ENCODE measurements at regions not wholly inside any gene's neighbourhood (a gene's known extent, or its start where the extent isn't known, plus 50 kb on each side); places are given as distances from the start of the nearest gene placed in this dataset.

GRCh38 chr6:81613606-81614005 is 138.9 kb downstream of the TENT5A start:
- Histone ChIP-seq H3K4me1 (ENCODE audit: control insufficient read depth, insufficient read depth, low read length) (peaks cover 6% of the 10 kb centered on the region), H3K9me3 (ENCODE audit: control insufficient read depth, insufficient read depth, low read depth, low read length) (no peaks in the 10 kb centered on the region), H3K4me3 (ENCODE audit: low read depth, low read length) (no peak overlapping the region), H3K36me3 (ENCODE audit: control insufficient read depth in 2 of 2, insufficient read depth in 1 of 2, low read length in 2 of 2) (no peaks in the 10 kb centered on the region), H3K27ac (ENCODE audit: extremely low read depth, low read depth, low read length) (no peak overlapping the region)
- CTCF ChIA-PET: no interaction called here
- POLR2A ChIA-PET: interaction anchor here (0.7 to 1.8 kb wide), 2 partner anchors 139 to 1021 kb away, joined by 3 to 4 read pairs; partner anchors contain the start of gene TENT5A
- TF ChIP-seq ZNF302 (tag by site-specific recombination; IDR thresholded peaks at IDR 0.05; ENCODE audit: low read depth) (no peak), PRDM1 (tag by site-specific recombination; IDR thresholded peaks at IDR 0.05) (no peak)

- Histone ChIP-seq H3K4me3 (ENCODE audit: low read depth, low read length) (no peak overlapping the region), H3K36me3 (ENCODE audit: control insufficient read depth in 2 of 2, insufficient read depth in 1 of 2, low read length in 2 of 2) (no peaks in the 10 kb centered on the region), H3K27ac (ENCODE audit: extremely low read depth, low read depth, low read length) (no peak overlapping the region), H3K4me1 (ENCODE audit: control insufficient read depth, insufficient read depth, low read length) (peaks cover 6% of the 10 kb centered on the region), H3K9me3 (ENCODE audit: control insufficient read depth, insufficient read depth, low read depth, low read length) (no peaks in the 10 kb centered on the region)
- TF ChIP-seq RBAK (tag by site-specific recombination; IDR thresholded peaks at IDR 0.05): no peak
- ChIA-PET CTCF (no interaction called here), POLR2A (no interaction called here)
Measured at GRCh38 chr6:81612136-81612535, 140.3 kb downstream of the TENT5A start.

GRCh38 chr6:81609736-81610135 is 142.7 kb downstream of the TENT5A start:
- H3K27ac ChIP-seq (ENCODE audit: extremely low read depth, low read depth, low read length): no peak overlapping the region
- no peaks in the 10 kb centered on the region for H3K36me3 ChIP-seq (ENCODE audit: control insufficient read depth in 2 of 2, insufficient read depth in 1 of 2, low read length in 2 of 2)
- H3K9me3 ChIP-seq (ENCODE audit: control insufficient read depth, insufficient read depth, low read depth, low read length): no peaks in the 10 kb centered on the region
- CTCF ChIA-PET: no interaction called here
- H3K4me1 ChIP-seq (ENCODE audit: control insufficient read depth, insufficient read depth, low read length): peaks cover 6% of the 10 kb centered on the region
- POLR2A ChIA-PET: no interaction called here
- TF ChIP-seq ZNF335 (tag by site-specific recombination; conservative IDR thresholded peaks at IDR 0.05): no peak
- TF ChIP-seq TSHZ1 (tag by site-specific recombination; IDR thresholded peaks at IDR 0.05; ENCODE audit: borderline replicate concordance): no peak
- no peak for TF ChIP-seq ZEB2 (tag by site-specific recombination; IDR thresholded peaks at IDR 0.05)
- no peak for TF ChIP-seq ZNF707 (tag by site-specific recombination; IDR thresholded peaks at IDR 0.05)
- TF ChIP-seq ZNF623 (tag by site-specific recombination; IDR thresholded peaks at IDR 0.05): no peak
- TF ChIP-seq HOXD13 (CRISPR knock-in tag; IDR thresholded peaks at IDR 0.05; ENCODE audit: borderline replicate concordance): no peak
- no peak for TF ChIP-seq TCF7L2 (IDR thresholded peaks at IDR 0.05; ENCODE audit: borderline replicate concordance, low read depth, low read length)
- no peak for TF ChIP-seq ZSCAN4 (tag by site-specific recombination; IDR thresholded peaks at IDR 0.05)
- no peak for TF ChIP-seq SP7 (tag by site-specific recombination; IDR thresholded peaks at IDR 0.05)
- TF ChIP-seq ZNF521 (tag by site-specific recombination; IDR thresholded peaks at IDR 0.05): no peak
- TF ChIP-seq SALL2 (tag by site-specific recombination; IDR thresholded peaks at IDR 0.05; ENCODE audit: borderline replicate concordance): no peak
- no peak for TF ChIP-seq MZF1 (tag by site-specific recombination; IDR thresholded peaks at IDR 0.05; ENCODE audit: borderline replicate concordance)
- TF ChIP-seq ZNF280D (tag by site-specific recombination; IDR thresholded peaks at IDR 0.05): no peak
- no peak for TF ChIP-seq YY2 (tag by site-specific recombination; IDR thresholded peaks at IDR 0.05)
- TF ChIP-seq PRDM10 (tag by site-specific recombination; IDR thresholded peaks at IDR 0.05): no peak
- no peak for TF ChIP-seq HOXC10 (CRISPR knock-in tag; IDR thresholded peaks at IDR 0.05)
- no peak for TF ChIP-seq ZNF585B (tag by site-specific recombination; IDR thresholded peaks at IDR 0.05)
- TF ChIP-seq ZNF114 (tag by site-specific recombination; IDR thresholded peaks at IDR 0.05): no peak
- no peak overlapping the region for H3K4me3 ChIP-seq (ENCODE audit: low read depth, low read length)
